Muscle of leg (tissue), 3 donors: ENCODE measurements at regions not wholly inside any gene's neighbourhood (a gene's known extent, or its start where the extent isn't known, plus 50 kb on each side); places are given as distances from the start of the nearest gene placed in this dataset.
A peak's percentile ranks its signal among the peaks of the same experiment; 100 is the strongest.

Source experiments
- DNase-seq: peaks from one replicate; pipeline ENCODE4 v3.0.0; 2013
- H3K27ac ChIP-seq: one replicate; pipeline ENCODE4 v1.5.1; 2013; ENCODE audit warnings: mild to moderate bottlenecking, low read length, control low read depth
- H3K27me3 ChIP-seq: one replicate; pipeline ENCODE4 v1.6.1; 2013; ENCODE audit warnings: low read length; ENCODE audit not compliant: control insufficient read depth, insufficient read depth
- H3K36me3 ChIP-seq: one replicate; pipeline ENCODE4 v1.6.1; 2013; ENCODE audit warnings: low read length; ENCODE audit not compliant: control insufficient read depth, insufficient read depth
- H3K4me1 ChIP-seq: one replicate; pipeline ENCODE4 v1.6.1; 2013; ENCODE audit warnings: low read length; ENCODE audit not compliant: control insufficient read depth, insufficient read depth
- H3K4me3 ChIP-seq: one replicate; pipeline ENCODE4 v1.5.1; 2013; ENCODE audit warnings: low read length, control low read depth
- H3K9me3 ChIP-seq: replicated peaks from 2 replicates; pipeline ENCODE4 v1.6.1; 2013; ENCODE audit warnings: low read depth, low read length; ENCODE audit not compliant: control insufficient read depth
- WGBS: methylation state at CpG from one replicate; pipeline ENCODE4 v1.1.5; 2013; ENCODE audit warnings: missing lambda C conversion rate; ENCODE audit not compliant: insufficient coverage; 5-methylcytosine and 5-hydroxymethylcytosine counted together

DNA sequence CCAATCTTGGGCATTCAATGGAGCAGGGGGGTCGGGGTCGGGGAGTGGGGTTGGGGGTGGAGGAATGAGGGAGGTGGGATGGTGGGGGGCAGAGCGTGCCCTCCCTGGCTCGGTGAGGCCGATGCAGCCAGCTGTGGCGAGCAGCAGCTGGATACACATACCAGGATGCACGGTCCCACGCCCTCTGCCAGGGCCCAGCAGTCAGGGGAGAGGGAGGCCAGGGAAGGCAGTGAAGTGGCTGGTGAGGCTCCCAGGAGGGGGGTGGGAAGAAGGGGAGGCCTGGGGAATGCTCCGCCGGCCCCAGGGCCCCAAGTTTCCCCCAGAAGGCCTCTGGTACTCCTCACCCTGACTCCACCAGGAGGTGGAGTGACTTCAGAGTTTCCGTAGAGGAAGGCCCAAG is 77.6 kb upstream of the LHX1 start:
- Histone ChIP-seq H3K4me3 (no peak overlapping the region), H3K9me3 (no peaks in the 10 kb centered on the region), H3K27ac (peak overlapping the region; percentile 37), H3K36me3 (no peaks in the 10 kb centered on the region), H3K27me3 (peaks cover 8% of the 10 kb centered on the region), H3K4me1 (peaks cover 33% of the 10 kb centered on the region)
- DNase-seq, result peak; percentile 46
- WGBS, result 61% methylated on average over 7 of the region's 11 CpGs

DNA sequence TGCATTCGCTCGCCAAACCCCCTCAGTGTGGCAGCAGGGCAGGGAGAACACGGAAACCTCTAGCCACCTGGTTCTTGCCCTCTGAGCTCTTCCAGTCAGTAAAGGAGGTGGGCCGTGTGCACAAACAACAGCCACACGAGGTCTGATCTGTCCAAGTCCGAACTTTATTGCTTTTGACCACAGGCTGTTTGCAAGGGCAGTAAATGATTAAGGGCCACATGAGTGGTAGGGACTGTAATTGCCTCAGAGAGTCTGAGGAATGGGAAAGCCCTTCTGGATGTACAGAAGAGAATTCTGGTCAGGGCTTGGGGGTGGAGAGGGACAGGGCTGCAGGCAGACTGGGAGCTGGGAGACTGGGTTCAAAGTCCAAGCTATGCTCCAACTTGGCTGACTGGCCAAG is 75.7 kb upstream of the LHX1 start:
- peaks cover 9% of the 10 kb centered on the region for H3K27me3 ChIP-seq
- WGBS, result 58% methylated on average over 5 of the region's 6 CpGs
- no peak for DNase-seq
- H3K36me3 ChIP-seq, result no peaks in the 10 kb centered on the region
- H3K4me3 ChIP-seq, result no peak overlapping the region
- no peaks in the 10 kb centered on the region for H3K9me3 ChIP-seq
- H3K4me1 ChIP-seq, result peaks cover 33% of the 10 kb centered on the region
- no peak overlapping the region for H3K27ac ChIP-seq

DNA sequence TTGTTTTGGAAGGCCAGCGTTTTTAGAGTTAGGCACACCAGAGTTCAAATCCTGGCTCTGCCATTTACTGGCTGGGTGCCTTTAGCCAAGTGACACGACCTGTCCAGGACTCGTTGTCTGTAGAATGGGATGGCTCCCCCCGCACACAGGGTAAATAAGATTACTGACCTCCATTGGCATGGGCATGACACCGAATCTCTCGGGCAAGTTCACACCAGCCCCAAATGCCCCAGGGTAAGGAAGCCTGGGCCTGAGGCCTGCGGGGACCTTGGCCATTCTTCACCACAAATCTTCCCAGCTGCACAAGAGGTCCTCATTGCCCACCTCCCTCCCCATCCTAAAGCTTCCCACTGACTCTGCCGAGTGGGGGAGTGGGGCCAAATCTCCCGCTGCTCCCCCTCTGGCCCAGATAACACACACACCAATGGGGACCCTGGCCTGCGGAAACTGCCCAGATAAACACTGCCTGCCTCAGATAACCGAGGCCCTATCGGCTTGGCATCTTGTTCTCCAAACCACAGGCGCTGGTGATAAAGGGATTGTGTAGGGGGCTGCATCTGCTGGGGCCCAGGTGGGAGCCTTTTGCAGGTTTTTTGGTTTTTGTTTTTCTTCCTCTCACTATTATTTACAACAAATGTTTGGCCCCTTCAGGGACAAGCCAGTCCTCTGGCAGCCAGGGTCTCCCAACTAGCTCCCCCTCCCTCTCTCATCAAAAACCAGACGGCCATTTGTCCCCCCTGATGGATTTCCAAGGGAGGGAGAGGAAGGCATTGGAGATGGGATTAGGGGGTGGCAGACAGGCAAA is 75.0 kb upstream of the LHX1 start:
- H3K36me3 ChIP-seq, result no peaks in the 10 kb centered on the region
- no peak overlapping the region for H3K4me3 ChIP-seq
- H3K27ac ChIP-seq, result no peak overlapping the region
- 84% methylated on average over 7 of the region's 14 CpGs for WGBS
- H3K4me1 ChIP-seq, result peaks cover 28% of the 10 kb centered on the region
- H3K27me3 ChIP-seq, result peaks cover 7% of the 10 kb centered on the region
- no peaks in the 10 kb centered on the region for H3K9me3 ChIP-seq
- no peak for DNase-seq

DNA sequence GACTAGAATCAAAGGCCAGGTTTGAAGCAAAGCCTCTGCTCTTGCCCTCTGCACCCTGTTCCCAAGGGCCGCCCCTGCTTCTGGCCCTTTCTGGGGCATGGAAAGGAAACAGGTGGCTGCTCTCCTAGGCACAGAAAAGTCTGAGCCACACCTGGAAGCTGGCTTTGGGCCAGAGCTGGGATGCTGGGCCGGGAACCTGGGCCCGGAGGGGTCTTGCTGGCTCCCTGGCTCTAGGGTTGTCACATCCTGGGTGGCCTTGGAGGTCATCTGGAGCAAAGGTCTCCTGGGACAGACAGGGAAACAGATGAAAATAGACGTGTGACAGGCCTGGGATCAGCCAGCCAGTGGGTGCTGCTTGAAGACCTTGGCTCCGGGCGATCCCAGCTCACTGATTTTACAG is 74.1 kb upstream of the LHX1 start:
- no peak overlapping the region for H3K4me3 ChIP-seq
- H3K27me3 ChIP-seq, result peaks cover 5% of the 10 kb centered on the region
- whole genome bisulfite sequencing, result 63% methylated on average over 6 of the region's 6 CpGs
- peaks cover 20% of the 10 kb centered on the region for H3K4me1 ChIP-seq
- H3K9me3 ChIP-seq, result no peaks in the 10 kb centered on the region
- H3K36me3 ChIP-seq, result no peaks in the 10 kb centered on the region
- H3K27ac ChIP-seq, result no peak overlapping the region
- no peak for DNase-seq

DNA sequence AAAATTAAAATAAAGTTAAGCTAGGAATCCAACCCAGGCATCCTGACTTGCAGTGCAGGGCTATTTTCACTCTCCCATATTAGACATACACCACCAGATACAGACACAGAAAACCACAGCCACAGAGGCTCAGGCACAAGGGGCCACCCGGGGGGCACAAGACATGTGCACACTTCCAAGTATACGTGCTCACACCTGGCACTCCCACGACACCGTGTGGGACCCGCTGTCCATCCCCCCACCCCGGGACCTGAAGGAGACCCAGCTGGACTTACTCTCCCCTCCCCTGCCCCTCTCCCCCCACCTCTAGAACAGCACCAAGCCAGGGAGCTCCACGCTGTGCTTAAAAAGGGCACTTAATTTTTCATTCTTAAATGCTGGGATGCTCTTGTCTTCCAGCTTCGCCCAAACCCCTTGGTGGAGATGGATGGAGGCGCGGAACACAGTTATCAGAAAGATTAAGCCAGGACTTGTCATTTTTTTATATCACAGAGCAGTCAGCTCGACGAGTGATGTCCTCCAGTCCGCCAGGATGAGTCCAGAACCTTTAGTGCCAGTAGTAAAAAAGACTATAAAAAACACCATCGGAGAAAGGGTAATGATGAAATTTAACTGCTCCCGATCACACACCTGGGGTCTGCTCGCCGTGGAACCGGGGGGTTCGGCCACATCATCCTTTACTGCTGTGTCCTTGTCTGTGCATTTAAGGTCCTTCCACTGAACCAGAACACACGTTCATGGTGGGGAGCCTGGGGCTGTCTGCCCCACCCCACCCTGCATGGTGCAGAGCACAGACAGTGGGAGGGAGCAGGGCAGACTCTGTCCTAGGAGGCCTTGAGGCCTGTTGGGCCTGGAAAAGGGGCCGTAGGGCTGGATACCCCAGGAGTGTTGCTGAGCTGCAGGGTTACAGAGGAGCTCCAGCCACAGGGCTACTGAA is 73.3 kb upstream of the LHX1 start:
- WGBS, result 48% methylated on average over 15 of the region's 21 CpGs
- no peaks in the 10 kb centered on the region for H3K9me3 ChIP-seq
- peaks cover 13% of the 10 kb centered on the region for H3K4me1 ChIP-seq
- peaks cover 5% of the 10 kb centered on the region for H3K27me3 ChIP-seq
- no peak overlapping the region for H3K4me3 ChIP-seq
- H3K36me3 ChIP-seq, result no peaks in the 10 kb centered on the region
- DNase-seq, result no peak
- no peak overlapping the region for H3K27ac ChIP-seq

DNA sequence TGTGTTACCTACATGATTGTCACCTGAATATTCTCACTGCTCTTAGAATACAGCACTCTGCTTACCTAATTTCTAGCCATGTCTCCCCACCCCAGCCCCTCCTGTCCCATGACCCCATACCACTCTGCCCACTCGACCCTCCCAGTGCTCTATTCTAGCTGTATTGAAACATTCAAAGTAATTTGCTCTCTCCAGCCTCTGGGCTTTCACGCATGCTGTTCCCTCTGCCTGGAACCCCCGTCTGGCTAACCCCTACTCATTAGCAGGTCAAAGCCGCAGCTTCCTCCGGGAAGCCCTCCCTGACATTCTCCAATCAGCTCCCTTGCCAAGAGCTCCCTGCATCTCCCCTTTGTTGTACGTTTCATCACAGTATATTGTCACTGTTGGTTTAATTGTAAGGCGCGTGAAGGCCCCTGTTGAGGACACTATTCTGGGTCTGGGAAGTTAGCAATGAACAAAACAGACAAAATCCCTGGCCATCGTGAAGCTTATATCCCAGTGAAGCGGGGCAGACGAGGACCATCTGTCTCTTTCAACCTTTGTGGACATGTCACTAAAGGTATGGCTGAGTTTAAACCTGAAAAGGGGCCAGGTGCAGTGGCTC is 72.3 kb upstream of the LHX1 start:
- Histone ChIP-seq H3K36me3 (no peaks in the 10 kb centered on the region), H3K4me1 (peaks cover 6% of the 10 kb centered on the region), H3K4me3 (no peak overlapping the region), H3K27me3 (peaks cover 5% of the 10 kb centered on the region), H3K27ac (no peak overlapping the region), H3K9me3 (no peaks in the 10 kb centered on the region)
- WGBS, result 69% methylated on average over 8 of the region's 11 CpGs
- no peak for DNase-seq

DNA sequence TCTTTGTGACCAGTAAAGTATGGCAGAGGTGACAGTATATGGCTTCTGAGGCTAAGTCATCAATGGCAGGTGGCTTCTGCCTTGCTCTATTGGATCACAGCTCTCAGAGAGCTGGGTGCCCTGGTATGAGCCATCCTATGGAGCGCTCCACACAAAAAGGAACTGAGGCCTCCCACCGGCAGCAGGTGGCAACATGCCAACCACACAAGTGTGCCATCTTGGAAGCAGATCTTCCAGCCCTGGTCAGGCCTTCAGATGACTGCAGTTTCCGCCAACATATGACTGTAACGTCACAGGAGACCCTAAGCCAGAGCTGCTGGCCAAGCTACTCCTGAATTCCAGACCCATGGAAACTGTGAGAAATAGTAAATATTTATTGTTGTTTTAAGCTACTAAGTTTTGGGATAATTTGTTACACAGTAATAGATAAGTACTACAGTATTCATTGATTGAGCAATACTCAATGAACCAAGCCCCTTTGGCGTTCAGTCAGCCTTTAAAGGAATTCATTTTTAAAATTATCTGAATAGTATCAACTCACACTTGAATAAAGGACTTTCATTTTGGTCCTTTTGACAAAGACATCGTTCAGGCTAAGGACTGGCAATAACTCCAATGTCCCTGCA is 69.4 kb upstream of the LHX1 start:
- WGBS, result 73% methylated on average over 4 of the region's 6 CpGs
- H3K27ac ChIP-seq, result no peak overlapping the region
- H3K27me3 ChIP-seq, result peaks cover 10% of the 10 kb centered on the region
- H3K9me3 ChIP-seq, result peaks cover 3% of the 10 kb centered on the region
- DNase-seq, result no peak
- no peaks in the 10 kb centered on the region for H3K36me3 ChIP-seq
- no peak overlapping the region for H3K4me3 ChIP-seq
- no peaks in the 10 kb centered on the region for H3K4me1 ChIP-seq

DNA sequence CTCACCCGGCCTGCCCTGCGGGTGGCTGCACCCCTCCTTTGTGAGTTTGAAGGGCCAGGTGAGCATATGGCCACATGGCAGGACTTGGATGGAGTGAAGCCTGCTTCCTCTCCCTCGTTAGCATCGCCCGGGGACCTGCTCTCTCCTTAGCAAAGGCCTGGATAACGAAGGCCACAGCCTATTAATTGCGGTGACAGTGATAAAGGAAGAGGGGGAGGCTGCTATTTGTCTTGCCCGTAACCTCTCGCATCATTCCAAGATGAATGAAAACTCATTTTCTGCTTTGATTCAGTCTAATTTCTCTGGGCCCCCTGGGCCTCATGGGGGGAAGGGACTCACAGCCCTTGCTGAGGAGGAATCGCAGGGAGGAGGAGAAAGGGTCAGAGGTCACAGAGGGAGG is 68.5 kb upstream of the LHX1 start:
- Histone ChIP-seq H3K36me3 (no peaks in the 10 kb centered on the region), H3K27me3 (peaks cover 10% of the 10 kb centered on the region)

DNA sequence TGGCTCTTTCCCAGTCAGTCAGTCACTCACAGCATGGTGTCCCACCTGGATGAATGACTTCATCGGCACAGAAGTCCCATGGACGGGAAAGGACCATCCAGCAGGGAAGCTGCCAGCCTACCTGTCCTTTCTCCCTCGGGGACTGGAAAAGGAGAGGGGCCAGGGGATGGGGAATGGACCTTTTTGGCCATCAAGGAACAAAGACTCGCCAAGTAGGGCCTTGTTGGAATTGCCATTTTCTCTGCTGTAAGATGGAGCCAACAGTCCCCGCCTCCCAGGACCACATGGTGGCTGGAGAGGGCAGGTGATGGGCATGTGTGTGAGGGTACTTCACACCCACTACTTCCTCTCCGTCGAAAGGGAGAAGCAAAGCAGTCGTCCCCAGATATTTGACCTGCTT is 67.8 kb upstream of the LHX1 start:
- peaks cover 3% of the 10 kb centered on the region for H3K9me3 ChIP-seq
- no peaks in the 10 kb centered on the region for H3K4me1 ChIP-seq
- H3K27ac ChIP-seq, result no peak overlapping the region
- no peak overlapping the region for H3K4me3 ChIP-seq
- H3K36me3 ChIP-seq, result no peaks in the 10 kb centered on the region
- WGBS, result 71% methylated on average over 6 of the region's 8 CpGs
- no peak for DNase-seq
- peaks cover 8% of the 10 kb centered on the region for H3K27me3 ChIP-seq

More for the DNA sequence above, 68.5 kb upstream of the LHX1 start:
- Histone ChIP-seq H3K4me1 (no peaks in the 10 kb centered on the region), H3K9me3 (peaks cover 3% of the 10 kb centered on the region), H3K4me3 (no peak overlapping the region), H3K27ac (no peak overlapping the region)
- WGBS, result 30% methylated on average over 2 of the region's 10 CpGs
- DNase-seq, result no peak
